ENCODE measurements at regions not wholly inside any gene's neighbourhood (a gene's known extent, or its start where the extent isn't known, plus 50 kb on each side); places are given as distances from the start of the nearest gene placed in this dataset.

- no peak overlapping the region for H3K4me2 ChIP-seq
- DNase-seq (ENCODE audit: low read depth in 1 of 2, low spot score in 1 of 2) (no peak), FAIRE-seq (no peak), ATAC-seq (no peak)
- ChIA-PET POLR2A (no interaction called here), CTCF (no interaction called here)
- H3K27ac ChIP-seq: no peak overlapping the region
- H3K4me1 ChIP-seq: peaks cover 9% of the 10 kb centered on the region; the same call in 1 of the 3 replicates
- no peak overlapping the region for H3K4me3 ChIP-seq
- WGBS (ENCODE audit: missing lambda C conversion rate): 74% methylated on average over 4 of the region's 4 CpGs
- TF ChIP-seq HES2 (IDR thresholded peaks at IDR 0.05) (no peak), PBX3 (IDR thresholded peaks at IDR 0.05) (no peak), RAD21 (conservative IDR thresholded peaks at IDR 0.05 in 1 of 2, IDR thresholded peaks at IDR 0.05 in 1 of 2) (no peak), JUN (IDR thresholded peaks at IDR 0.05) (no peak), PHF8 (IDR thresholded peaks at IDR 0.05; ENCODE audit: borderline replicate concordance, low read depth) (no peak), SMC3 (IDR thresholded peaks at IDR 0.05) (no peak), USF2 (IDR thresholded peaks at IDR 0.05) (no peak), MYC (IDR thresholded peaks at IDR 0.05; ENCODE audit: borderline replicate concordance, low read length) (no peak), JUNB (IDR thresholded peaks at IDR 0.05) (no peak), FOXS1 (CRISPR knock-in tag; IDR thresholded peaks at IDR 0.05) (no peak), CTCF (IDR thresholded peaks at IDR 0.05) (no peak), ZSCAN20 (CRISPR knock-in tag; IDR thresholded peaks at IDR 0.05) (no peak), NPAS2 (CRISPR knock-in tag; IDR thresholded peaks at IDR 0.05; ENCODE audit: borderline replicate concordance) (no peak)
- no peaks in the 10 kb centered on the region; the same call in 2 of the 3 replicates for H3K9me3 ChIP-seq
Measured at GRCh38 chr7:94057955-94058354, 53.8 kb upstream of the BET1 start.

GRCh38 chr7:94059746-94060145 lies 55.6 kb upstream of the BET1 start:
- H3K4me3 ChIP-seq: no peak overlapping the region
- H3K9me3 ChIP-seq: no peaks in the 10 kb centered on the region; the same call in 2 of the 3 replicates
- FAIRE-seq: no peak
- DNase-seq (ENCODE audit: low read depth in 1 of 2, low spot score in 1 of 2): no peak
- CTCF ChIA-PET: no interaction called here
- no peaks in the 10 kb centered on the region for H3K4me1 ChIP-seq
- POLR2A ChIA-PET: no interaction called here
- no peak overlapping the region for H3K27ac ChIP-seq
- TF ChIP-seq FOSB (CRISPR knock-in tag; IDR thresholded peaks at IDR 0.05): no peak
- ATAC-seq: no peak
- H3K4me2 ChIP-seq: no peak overlapping the region
- 45% methylated on average over 5 of the region's 5 CpGs for WGBS (ENCODE audit: missing lambda C conversion rate)

GRCh38 chr7:94060752-94061151 lies 56.6 kb upstream of the BET1 start:
- DNase-seq (ENCODE audit: low read depth in 1 of 2, low spot score in 1 of 2) (no peak), ATAC-seq (no peak), FAIRE-seq (no peak)
- Histone ChIP-seq H3K4me1 (no peaks in the 10 kb centered on the region), H3K9me3 (no peaks in the 10 kb centered on the region; the same call in 2 of the 3 replicates), H3K4me2 (no peak overlapping the region), H3K4me3 (no peak overlapping the region), H3K27ac (no peak overlapping the region)
- POLR2A ChIA-PET: no interaction called here
- CTCF ChIA-PET: interaction anchor here (1.0 kb wide), 1 partner anchor 26 kb away, joined by 3 read pairs; no protein-coding TSS in a partner anchor
- 86% methylated on average over 5 of the region's 5 CpGs for WGBS (ENCODE audit: missing lambda C conversion rate)
- TF ChIP-seq EHF (CRISPR knock-in tag; IDR thresholded peaks at IDR 0.05) (no peak), NPAS2 (CRISPR knock-in tag; IDR thresholded peaks at IDR 0.05; ENCODE audit: borderline replicate concordance) (no peak), REST (IDR thresholded peaks at IDR 0.05) (no peak), FOSL2 (IDR thresholded peaks at IDR 0.05) (no peak), FOSL2 (CRISPR knock-in tag; IDR thresholded peaks at IDR 0.05) (no peak), RNF2 (IDR thresholded peaks at IDR 0.05; ENCODE audit: borderline replicate concordance, low read depth) (no peak), ZSCAN20 (CRISPR knock-in tag; IDR thresholded peaks at IDR 0.05) (no peak), ESRRA (IDR thresholded peaks at IDR 0.05; ENCODE audit: borderline replicate concordance, low read length) (no peak), RARB (CRISPR knock-in tag; IDR thresholded peaks at IDR 0.05) (no peak), FOXS1 (CRISPR knock-in tag; IDR thresholded peaks at IDR 0.05) (no peak), MAZ (IDR thresholded peaks at IDR 0.05; ENCODE audit: borderline replicate concordance, low read depth, low read length) (no peak), KDM1A (IDR thresholded peaks at IDR 0.05; ENCODE audit: low read depth) (no peak), POLR2A (IDR thresholded peaks at IDR 0.05; ENCODE audit: low read length) (no peak), CTCF (IDR thresholded peaks at IDR 0.05) (no peak), MAFK (IDR thresholded peaks at IDR 0.05; ENCODE audit: partially characterized antibody) (no peak), JUNB (IDR thresholded peaks at IDR 0.05) (no peak), MYC (IDR thresholded peaks at IDR 0.05; ENCODE audit: borderline replicate concordance, low read length) (no peak)
